Endometrium (tissue), 2 donors: ENCODE measurements at regions not wholly inside any gene's neighbourhood (a gene's known extent, or its start where the extent isn't known, plus 50 kb on each side); places are given as distances from the start of the nearest gene placed in this dataset.

Experiments
- FAIRE-seq: peaks from 2 replicates; lab custom pipeline; 2012; peaks lifted over from hg19 to GRCh38; lab: Jason Lieb, UNC
- donor health status: control.
- donor health status: control.

DNA sequence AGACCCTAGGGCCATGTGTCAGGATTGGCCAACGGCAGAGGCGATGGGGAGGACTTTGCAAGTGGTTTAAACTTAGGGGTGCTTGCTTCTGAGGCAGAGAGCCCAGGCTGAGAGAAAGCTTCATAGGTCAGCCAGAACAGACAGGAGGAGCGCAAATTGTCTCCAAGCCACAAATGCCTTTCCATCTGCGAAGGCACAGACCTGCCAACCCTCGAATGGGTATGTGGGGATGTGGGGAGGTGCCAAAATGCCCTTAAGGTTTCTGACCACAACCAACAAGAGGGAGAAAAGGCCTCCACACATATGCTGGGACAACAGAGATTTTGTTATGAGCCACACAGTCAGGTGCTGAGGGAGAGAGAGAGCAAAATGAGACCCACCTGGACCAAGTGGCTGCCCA is 283.6 kb downstream of the CYP26B1 start:
- no peak for FAIRE-seq

DNA sequence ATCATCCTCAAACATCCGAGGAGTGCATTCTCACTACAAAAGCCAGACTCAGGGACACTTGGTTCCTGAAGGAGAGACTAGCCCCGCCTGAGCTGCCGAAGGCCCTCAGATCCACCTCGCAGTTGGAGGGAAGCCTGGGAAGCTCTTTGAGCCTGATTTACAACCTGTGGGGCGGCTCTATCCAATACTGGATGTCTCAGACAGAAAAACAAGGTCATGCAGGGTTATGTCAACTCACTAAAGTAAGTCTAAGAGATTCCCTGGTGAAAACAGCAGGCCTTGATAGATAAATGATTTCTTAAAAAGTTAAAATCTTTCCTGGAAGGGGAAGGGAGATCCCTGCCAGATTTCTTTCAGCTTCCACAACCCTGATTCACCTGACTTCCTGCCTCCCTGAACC is 284.3 kb downstream of the CYP26B1 start:
- FAIRE-seq = no peak

DNA sequence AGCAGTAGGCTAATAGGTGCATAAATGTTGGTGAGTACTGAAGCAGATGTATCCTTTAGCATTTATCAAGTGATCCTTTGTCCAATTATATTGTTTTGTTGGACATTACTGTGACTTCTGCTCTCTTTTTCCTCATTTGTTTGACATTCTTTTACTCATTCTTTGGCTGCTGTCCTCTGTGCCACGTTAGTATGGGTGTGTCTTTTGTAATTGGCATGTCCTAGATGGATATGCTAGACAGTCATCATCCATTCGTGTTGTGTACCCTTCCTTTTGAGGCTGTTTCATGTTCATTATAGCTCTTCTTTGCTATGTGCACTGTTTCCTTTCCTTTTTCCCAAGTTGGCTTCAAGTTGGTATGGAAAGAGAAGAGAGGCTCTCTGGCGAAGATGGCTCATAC is 284.7 kb downstream of the CYP26B1 start:
- FAIRE-seq = no peak

DNA sequence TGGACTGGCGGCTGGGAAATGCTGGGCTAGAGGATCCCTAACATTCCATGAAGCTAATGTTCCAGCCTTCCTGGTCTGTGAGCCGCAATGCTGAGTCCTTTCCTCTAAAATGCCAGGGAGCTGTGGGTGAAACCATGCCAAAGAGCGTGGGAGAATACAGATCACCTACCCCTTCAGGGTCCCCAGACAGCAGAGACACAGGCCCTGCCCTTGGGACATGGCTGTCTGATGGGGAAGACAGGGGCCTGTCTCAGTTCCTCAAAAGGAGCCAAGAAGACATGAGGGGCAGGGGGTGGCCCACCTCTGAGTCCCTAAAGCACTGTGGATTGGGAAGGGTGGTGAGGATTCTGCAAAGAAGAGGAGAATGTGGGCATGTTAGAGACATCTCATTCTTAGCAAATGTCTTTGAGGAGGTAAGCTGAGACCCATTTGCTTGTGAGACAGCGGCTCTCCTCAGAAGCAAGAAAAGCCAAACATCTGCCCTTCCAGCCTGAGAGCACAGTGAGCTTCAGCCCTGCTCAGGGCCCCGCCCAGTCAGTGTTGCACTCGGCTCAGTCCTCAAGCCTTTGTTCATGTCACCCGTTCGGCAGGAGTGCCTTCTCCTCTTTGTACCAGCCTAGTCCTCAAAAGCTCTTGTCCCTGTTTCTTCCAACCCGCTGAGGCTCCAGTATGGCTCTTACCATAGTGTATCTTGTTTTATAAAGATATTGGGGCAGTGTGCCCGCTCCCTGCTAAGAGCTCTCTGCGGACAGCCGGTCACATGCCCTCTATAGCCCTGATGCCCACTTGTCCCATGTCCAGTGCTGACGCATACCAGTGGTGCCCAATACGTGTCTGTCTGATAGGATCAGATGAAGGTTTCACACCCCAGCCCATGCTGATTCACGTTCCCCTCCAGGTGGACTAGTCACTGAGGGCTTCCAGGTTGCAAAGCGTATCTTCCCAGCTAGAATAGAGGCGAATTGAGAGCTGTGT is 286.2 kb downstream of the CYP26B1 start:
- FAIRE-seq = no peak

DNA sequence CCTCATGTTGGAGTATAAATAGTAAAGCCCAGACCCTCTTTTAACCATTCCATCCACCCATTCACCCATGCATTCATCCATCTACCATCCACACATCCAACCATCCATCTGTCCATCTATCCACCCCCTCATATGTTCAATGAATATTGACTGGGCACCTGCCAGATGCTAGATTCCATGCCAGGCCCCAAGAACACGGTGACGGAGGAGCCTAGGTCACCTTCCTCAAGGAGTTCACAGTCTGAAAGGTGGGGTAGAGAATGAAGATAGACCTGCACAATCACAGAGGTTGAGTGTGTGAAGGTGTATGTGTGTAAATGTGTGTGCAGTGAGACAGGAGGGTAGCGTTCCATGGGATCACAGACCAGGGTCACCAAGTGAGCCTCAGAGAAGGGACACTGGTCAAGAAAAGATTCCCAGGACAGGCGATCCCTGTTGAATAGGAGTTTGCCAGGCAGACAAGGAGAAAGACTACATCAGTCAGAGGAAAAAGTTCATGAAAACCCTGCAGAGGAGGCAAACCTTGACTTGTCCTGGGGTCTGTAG is 287.2 kb downstream of the CYP26B1 start:
- FAIRE-seq = no peak

DNA sequence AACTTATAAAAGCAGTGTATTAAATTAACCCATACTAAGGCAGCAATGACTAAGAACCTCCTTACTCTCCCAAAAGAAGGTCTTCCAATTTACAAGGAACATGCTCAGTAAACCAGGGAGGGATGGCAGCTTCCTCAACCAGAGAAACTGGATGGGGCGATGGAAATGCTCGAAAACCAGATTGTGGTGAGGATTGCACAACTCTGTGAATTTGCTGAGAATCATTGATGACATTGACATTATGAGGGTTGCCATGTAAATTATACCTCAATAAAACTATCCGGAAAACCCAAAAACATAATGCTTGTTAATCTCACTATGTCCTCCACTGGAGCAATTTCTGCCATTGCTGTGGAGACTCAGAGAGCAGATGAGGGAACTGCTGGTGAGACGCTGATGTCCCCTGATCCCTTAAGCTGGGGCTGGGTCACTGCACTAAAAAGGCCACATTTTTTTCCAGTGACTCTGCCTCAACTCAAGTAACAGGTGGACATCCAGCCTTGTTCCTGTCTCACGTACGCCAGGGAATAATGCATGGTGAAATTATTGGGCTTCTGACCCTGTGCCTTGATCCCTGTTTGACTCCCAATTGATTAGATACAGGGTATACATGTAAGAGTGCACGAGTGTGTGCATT is 288.3 kb downstream of the CYP26B1 start:
- FAIRE-seq = no peak

DNA sequence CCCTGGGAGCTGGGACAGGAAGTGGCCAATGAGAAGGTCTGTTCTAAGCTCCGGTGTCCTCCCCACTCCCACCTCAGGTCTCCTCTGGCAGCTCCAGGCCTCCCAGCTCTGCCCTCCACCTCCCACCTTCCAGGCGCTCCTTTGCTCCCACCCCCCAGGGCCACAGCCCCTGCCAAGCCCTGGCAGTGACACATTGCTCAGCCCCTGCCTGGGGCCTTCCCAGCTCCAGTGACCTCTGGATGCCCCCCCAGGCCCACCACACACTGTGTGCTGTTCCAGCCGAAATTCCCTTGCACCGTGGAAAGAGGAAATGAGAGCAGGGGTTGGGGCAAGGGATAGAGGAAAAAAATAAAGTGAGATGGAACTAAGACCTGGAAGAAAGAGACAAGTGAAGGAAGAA is 289.6 kb downstream of the CYP26B1 start:
- FAIRE-seq = no peak

DNA sequence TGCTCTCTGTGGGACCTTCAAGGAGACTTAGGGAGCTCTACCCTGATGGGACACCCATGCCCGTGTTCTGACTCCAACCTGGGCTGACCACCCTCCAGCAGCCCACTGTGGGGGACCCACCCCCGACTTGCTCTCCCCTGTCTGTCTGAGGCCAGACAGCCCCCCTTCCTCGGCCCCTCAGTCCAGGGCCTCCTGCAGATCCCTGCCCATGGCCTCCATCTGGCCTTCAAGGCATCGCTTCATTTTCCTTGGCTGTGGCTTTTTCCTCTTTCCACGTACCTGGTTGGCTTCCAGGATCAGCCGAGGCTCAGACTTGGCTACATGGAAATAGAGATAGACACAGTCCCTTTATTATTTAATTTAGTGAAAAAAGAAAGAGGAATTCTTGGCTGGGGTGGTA is 290.0 kb downstream of the CYP26B1 start:
- FAIRE-seq = no peak

DNA sequence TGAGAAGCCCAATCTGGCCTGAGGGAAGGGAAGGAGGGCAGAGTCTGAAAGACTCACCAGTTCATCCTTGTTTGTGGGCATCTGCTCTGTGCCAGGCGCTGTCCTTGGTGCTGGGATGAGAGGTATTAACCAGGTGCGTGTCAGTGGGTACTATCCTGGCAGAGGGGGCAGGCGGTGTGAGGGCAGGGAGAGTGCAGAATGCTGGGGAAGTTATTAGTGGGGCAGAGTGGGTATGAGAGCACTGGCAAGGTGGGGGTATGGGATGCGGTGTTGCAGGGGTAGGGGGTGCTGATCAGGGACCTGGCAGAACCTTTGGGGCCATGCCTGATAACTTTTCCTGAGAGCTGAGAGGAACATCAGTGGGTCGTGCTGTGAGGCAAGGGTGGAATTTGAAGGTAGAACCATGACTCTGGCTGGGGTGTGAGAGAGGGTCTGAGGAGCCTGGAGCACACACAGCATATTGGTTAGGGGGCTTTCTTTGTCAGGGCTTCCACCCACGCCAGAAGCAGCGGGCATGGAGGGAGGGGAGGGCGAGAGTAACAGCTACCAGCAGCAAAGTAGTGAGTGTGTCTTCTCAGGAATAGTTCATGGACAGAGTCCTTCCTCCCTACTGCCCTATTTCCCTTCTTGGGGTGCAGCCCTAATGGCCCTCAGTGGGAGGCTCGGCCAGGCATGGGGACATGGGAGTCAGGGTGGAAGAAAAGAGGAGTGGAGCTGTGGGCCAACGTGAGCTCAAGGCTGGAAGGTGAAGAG is 290.7 kb downstream of the CYP26B1 start:
- no peak for FAIRE-seq

DNA sequence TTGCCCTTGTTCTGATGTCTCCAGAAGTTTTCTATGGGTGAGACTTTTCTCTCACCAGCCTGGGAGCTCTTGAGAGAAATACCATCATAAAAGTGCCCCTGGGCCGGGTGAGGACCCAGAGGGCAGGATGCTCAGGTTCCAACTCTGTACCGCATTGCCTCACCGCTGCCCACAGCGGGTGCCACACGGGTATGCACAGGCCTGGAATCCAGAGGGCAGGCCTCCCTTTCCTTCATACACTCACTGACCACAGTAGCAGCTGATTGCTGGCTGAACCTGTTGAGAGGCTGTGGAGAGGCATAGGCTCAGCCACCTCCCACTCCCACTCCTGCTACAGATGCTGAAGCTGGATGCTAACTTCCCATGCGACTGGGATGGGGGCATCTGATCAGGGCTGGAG is 293.8 kb downstream of the CYP26B1 start:
- FAIRE-seq = no peak

DNA sequence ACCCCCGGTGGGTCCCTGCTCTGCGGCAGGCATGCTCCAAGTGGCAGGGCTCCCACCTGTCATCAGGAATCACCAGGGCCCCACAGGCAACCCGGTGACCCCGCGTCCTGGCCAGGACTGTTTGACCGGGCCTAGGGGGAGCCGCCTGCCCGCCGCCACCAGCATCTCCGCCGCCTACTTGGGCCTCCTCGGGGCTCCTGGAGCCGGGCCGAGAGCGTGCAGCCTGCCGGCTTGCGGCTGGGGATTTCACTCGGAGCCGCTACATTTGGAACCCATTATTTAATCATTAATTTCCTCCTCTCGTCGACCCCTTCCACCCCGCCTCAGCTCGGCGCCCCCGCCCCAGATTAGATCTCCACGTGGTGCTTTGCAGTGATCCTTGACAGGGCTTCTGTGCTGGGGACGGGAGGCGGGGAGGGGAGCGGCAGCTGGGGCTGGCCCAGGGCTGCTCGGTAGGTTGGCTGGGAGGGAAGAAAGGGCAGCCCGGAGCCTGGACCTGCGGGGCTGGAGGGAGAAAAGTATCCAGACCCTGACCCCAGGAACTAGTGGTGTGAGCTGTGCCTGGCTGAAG is 295.4 kb downstream of the CYP26B1 start:
- no peak for FAIRE-seq

DNA sequence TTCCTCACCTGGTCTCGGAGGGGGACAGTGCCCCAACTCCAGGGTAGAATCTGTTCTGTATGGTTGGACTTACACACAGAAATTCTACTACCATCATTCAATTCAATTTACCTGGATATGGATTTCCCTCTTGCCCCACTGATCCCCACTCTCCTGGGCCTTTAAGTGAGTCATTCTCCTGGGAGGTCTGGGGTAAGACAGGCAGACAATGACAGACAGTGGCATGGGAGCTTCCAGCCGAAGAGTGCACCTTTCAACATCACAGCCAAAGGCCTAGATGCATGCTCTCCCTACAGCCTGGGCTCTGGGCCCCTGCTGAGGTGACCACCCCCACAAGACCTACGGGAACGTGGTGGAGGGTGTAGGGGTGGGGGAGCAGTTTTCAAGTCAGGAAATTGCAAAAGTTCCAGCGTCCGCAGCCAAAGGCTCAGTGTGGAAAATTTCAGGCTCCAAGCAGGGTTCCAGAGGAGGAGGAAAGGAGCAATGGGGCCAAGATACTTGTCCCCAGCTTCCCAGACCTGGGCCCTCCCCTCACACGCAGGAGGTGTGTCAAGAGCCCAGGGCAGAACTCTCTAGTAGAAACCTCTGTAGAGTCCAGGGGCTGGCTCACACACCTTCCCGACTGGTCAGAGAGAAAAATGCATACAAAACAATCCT is 296.4 kb downstream of the CYP26B1 start:
- FAIRE-seq = no peak

DNA sequence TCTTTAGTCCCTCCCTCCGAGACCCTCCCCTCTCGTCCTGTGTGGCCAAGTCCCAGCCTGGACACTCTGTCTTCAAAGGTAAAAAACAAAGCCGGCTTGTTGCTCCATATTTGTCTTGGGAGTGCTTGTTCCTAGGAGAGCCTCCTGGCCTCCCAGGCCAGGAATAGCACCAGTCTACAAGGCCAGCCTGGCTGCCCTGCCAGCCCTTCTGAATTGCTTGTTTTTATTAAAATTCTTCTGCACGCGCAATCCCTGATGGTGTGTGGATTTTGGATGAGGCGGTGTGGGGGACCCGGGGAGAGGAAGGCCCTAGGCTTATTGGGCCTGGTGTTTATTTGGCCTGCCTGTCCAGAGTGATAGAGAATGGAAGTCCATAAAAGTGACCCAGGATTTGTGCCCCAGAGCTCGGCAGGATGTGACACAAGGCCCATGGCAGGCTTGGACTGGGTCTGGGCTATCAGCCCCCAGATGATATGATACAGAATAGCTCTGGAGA is 297.3 kb downstream of the CYP26B1 start:
- FAIRE-seq = no peak

DNA sequence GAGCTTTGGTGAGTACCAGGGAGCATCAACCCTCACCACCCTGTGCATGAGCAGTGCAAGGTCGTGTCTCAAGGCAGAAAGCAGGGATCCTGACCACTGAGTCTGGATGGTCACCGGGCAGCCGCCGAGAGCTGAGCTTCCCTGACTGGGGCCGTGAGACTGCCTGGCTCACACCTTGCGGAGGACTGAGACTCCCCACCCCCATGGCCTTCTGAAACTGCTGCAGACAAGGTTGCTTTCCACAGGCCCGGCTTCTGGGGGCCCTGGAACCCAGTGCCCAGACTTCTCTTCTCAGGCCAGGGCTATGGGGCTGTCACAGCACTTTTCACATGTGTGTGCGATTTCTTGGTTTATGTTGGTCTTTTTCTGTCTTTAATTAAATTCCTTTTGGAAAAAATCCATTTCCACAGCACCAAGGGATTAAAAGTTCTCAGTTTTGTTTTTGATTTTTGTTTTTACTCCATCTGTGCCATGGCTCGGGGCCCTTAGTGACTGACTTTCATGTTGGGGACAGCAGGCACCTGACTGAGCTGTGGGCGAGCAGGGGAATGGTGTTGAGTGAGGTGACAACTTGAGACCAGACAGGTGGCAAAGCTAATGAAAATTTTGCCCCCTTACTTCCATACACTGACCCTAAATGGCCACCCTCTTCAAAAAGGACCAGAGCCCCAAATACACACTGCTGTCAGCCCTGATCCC is 297.9 kb downstream of the CYP26B1 start:
- no peak for FAIRE-seq

DNA sequence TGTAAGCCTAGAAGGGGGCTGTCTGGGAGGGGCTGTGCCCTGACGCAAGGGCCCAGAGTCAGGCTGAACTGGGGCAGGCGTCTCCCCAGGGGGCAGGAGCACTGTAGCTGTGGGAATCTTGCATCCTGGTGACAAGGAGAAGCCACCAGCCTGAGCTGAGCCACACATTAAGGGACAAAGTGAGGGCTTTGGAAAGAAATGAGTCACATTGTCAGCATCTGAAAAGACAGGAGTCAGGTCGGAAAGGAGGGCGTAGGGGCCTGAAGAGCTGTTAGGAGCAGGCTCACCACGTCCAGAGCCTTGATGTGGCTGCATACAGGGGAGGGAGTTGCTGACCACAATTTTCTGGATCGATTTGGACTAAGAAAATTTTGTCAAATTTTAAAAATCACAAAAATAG is 298.6 kb downstream of the CYP26B1 start:
- FAIRE-seq = no peak

DNA sequence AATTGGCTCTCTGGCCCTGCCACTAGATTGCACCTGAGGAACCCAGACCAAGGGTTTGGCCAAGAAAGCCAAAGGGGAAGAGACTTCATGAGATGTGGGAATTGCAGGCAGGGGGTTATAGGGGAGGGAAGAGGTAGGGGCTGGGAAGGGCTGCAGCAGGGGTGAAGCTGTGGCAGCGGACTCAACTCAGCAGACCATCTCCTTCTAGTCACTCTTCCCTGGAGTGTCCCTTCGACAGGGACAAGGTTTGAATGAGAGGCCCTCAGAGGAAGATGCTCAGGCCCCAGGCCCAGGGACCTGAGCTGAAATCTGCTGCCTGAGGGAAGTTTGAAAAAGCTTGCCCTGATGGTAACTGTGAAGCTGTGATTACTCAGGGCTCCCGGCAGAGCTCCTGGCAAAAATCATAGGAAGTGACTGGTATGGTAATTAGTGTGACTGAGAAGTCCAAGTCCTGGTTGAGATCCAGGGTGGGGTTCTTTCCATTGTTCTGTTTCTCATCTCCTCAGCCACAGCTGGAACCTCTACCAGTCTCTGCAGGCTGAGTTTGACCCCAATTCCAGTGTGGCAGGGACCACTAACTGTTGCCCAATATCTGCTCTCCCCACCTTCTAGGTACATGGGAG is 300.9 kb downstream of the CYP26B1 start:
- FAIRE-seq = no peak

DNA sequence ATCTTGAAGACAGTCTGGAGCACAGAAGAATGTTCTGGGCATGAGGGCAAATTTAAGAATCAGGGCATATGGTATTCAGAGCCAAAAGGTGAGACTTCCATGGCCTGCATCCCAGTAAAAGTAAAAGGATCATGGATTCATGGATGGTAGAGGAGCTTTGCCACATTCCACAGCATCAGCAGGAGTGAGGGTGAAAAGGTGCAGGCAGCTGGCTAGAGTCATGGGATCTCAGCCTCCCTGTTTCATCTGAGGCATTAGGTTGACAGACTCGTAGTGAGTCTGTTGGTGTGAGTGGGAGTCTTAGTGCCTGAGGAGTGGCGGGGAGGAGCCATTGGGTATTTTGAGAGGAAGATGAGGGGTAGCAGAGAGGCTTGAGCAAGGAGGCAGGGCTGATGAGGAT is 301.6 kb downstream of the CYP26B1 start:
- FAIRE-seq = no peak

DNA sequence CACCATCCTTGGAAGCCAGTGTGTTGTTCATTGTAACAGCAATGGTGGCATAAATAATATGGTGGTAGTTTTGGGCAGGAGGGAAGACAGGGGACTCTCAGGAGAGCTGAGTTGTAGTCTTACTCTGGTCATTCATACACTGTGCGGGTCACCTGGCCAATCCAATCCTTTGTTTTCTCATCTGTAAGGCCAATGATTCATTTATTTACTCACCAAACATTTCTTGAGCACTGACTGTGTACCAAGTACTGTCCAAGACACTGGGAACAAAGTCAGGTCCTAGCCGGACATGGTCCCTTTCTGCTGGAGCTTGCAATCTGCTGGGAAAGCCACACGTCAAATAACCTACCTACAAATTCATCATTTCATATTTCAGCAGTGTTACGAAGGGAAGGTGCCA is 302.7 kb downstream of the CYP26B1 start:
- FAIRE-seq = no peak

DNA sequence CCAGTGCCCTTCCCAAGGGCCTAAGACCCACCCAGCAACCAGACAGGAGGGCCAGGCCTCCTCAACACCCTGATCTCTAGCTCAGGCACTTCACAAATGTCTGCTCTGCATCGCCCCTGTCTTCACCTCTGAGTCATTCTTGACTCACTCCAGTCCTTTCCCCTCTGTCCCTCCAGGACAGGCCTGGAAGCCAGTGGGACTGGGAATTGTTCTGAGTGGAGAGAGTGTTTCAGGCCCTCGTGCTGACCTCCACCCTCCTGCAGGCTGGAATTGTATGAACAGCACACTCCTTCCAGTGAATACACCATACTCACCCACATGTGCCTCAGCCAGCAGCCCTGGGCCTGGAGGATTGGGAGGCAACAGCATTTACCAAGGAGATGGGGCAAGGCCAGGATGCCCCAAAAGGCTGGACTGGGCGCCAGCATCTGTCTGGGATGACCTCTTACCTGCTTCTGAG is 304.2 kb downstream of the CYP26B1 start:
- FAIRE-seq = no peak

DNA sequence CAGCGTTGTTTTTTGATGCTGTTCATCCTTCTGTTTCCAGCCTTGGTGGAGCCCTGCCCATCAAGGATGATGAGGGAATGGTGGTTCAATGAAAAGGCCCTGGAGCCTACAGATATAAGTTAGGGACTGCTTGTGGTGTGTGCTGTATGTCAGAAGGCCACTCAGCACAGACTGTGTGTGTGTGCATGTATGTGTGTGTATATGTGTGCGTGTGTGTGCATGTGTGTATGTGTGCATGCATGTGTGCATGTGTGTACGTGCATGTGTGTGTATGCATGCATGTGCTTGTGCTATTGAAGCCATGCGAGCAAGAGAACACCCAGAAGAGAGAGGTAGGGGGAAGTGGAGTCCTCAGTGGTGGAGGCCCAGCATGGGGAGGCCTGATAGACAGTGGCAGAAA is 304.9 kb downstream of the CYP26B1 start:
- no peak for FAIRE-seq
